ENCODE measurements at regions not wholly inside any gene's neighbourhood (a gene's known extent, or its start where the extent isn't known, plus 50 kb on each side); places are given as distances from the start of the nearest gene placed in this dataset.

GRCh38 chr3:188049606-188050530, 104.1 kb upstream of the LPP start:
- WGBS (ENCODE audit: extremely low coverage, insufficient read length, low lambda C conversion rate) = no CpG with 5 or more reads among the region's 10 CpGs
- no peak overlapping the region for H2BK5ac ChIP-seq (ENCODE audit: insufficient read length, low read length)
- H4K8ac ChIP-seq (replicated peaks; ENCODE audit: insufficient read length, low read depth, low read length) = no peak overlapping the region
- no peak overlapping the region for H2BK12ac ChIP-seq (ENCODE audit: insufficient read length, low read depth, low read length)
- H2AFZ ChIP-seq (ENCODE audit: low read length) = no peak overlapping the region
- Mint-ChIP-seq H3K4me1 (peaks cover 16 to 18% of the 10 kb centered on the region in 2 experiments), H3K27ac (no peak overlapping the region), H3K9me3 (no peaks in the 10 kb centered on the region), H3K36me3 (ENCODE audit: insufficient read depth in 1 of 3, low read depth in 3 of 3) (no peaks in the 10 kb centered on the region), H3K27me3 (ENCODE audit: low read depth) (peaks cover 2% of the 10 kb centered on the region), H3K4me3 (no peak overlapping the region)
- no peak overlapping the region for H2AK5ac ChIP-seq (ENCODE audit: insufficient read length, low read length)
- no peak for TF ChIP-seq CTCF (conservative IDR thresholded peaks at IDR 0.05)
- DNase-seq = no peak
- H3K4me1 ChIP-seq (ENCODE audit: insufficient read depth, low read length) = no peaks in the 10 kb centered on the region
- H3K18ac ChIP-seq (ENCODE audit: insufficient read length, low read depth, low read length) = no peak overlapping the region
- no peaks in the 10 kb centered on the region for H3K23me2 ChIP-seq (ENCODE audit: insufficient read length, low read depth, low read length, poor library complexity, severe bottlenecking)
- H3K23ac ChIP-seq (ENCODE audit: insufficient read length, low read depth, low read length) = no peak overlapping the region
- no peak overlapping the region for H3K4ac ChIP-seq (ENCODE audit: low read depth, low read length)
- no peak overlapping the region for H3T11ph ChIP-seq (ENCODE audit: low read length)
- no peak overlapping the region for H3K27ac ChIP-seq (ENCODE audit: insufficient read length, low read depth, low read length)
- H3K9me3 ChIP-seq (ENCODE audit: control insufficient read depth, low read depth, low read length) = no peaks in the 10 kb centered on the region
- H4K5ac ChIP-seq (ENCODE audit: insufficient read length, low read depth, low read length) = no peak overlapping the region
- H3K79me2 ChIP-seq (ENCODE audit: insufficient read depth, low read length) = no peaks in the 10 kb centered on the region
- no peaks in the 10 kb centered on the region for H4K20me1 ChIP-seq (ENCODE audit: control insufficient read depth, insufficient read depth, insufficient read length)
- no peak overlapping the region for H4K91ac ChIP-seq (ENCODE audit: insufficient read length, low read depth, low read length)
- H3K4me2 ChIP-seq (ENCODE audit: insufficient read depth, insufficient read length, low read length) = no peak overlapping the region
- no peak overlapping the region for H2BK120ac ChIP-seq (ENCODE audit: low read depth, low read length, poor library complexity, severe bottlenecking)
- H3K14ac ChIP-seq (ENCODE audit: insufficient read depth, low read length) = no peak overlapping the region
- no peak overlapping the region for H3K56ac ChIP-seq (ENCODE audit: insufficient read length, low read depth, low read length)
- no peaks in the 10 kb centered on the region for H3K79me1 ChIP-seq (ENCODE audit: insufficient read depth, low read depth, low read length, poor library complexity, severe bottlenecking)
- H2BK20ac ChIP-seq (ENCODE audit: low read depth, low read length, poor library complexity, severe bottlenecking) = no peak overlapping the region
- no peaks in the 10 kb centered on the region for H3K27me3 ChIP-seq (ENCODE audit: insufficient read depth, low read length)
- H3K9ac ChIP-seq (ENCODE audit: extremely low read depth, insufficient read length, low read length) = no peak overlapping the region
- H2BK15ac ChIP-seq (ENCODE audit: low read depth, low read length) = no peak overlapping the region

All from H9 (cell line).